ENCODE measurements at regions not wholly inside any gene's neighbourhood (a gene's known extent, or its start where the extent isn't known, plus 50 kb on each side); places are given as distances from the start of the nearest gene placed in this dataset.

GRCh38 chr9:82604947-82605656 lies 457.8 kb downstream of the RASEF start:
- no peaks in the 10 kb centered on the region for H4K20me1 ChIP-seq (ENCODE audit: low read length)
- H3K9ac ChIP-seq (ENCODE audit: low read length): no peak overlapping the region
- ATAC-seq: no peak
- H3K4me1 ChIP-seq (ENCODE audit: insufficient read depth, low read length): peaks cover 3% of the 10 kb centered on the region; the same call in 1 of the 2 replicates
- intact Hi-C loops (cut with micrococcal nuclease): loop anchor here (10.0 kb wide), 1 partner anchor 920 kb away; the partner anchor contains the start of gene TLE1
- H3F3A ChIP-seq (ENCODE audit: low read length, unreplicated experiment): no peaks in the 10 kb centered on the region
- BruUV-seq (replicated peaks): no TSS peak
- CTCF ChIA-PET: no interaction called here
- H3K79me2 ChIP-seq (ENCODE audit: low read length): no peaks in the 10 kb centered on the region
- no peak for DNase-seq
- H3K27me3 ChIP-seq (ENCODE audit: low read length): no peaks in the 10 kb centered on the region
- H2AFZ ChIP-seq (ENCODE audit: low read length): no peak overlapping the region
- POLR2A ChIA-PET (ENCODE audit: unreplicated experiment): no interaction called here
- no peak overlapping the region for H3K27ac ChIP-seq (ENCODE audit: low read length)
- H3K9me2 ChIP-seq (replicated peaks; ENCODE audit: low read length): no peaks in the 10 kb centered on the region
- H3K4me2 ChIP-seq (ENCODE audit: low read length): no peak overlapping the region
- TF ChIP-seq EZH2phosphoT487 (IDR thresholded peaks at IDR 0.05; ENCODE audit: borderline replicate concordance, low read length) (no peak), EZH2 (IDR thresholded peaks at IDR 0.05; ENCODE audit: low read length, unreplicated experiment) (no peak), CTCF (conservative IDR thresholded peaks at IDR 0.05; ENCODE audit: low read depth, low read length) (no peak)
- no peaks in the 10 kb centered on the region for H3K36me3 ChIP-seq (ENCODE audit: low read depth, low read length)
- no peak overlapping the region for H3K4me3 ChIP-seq (ENCODE audit: low read length)
- no peaks in the 10 kb centered on the region for H3K9me3 ChIP-seq (ENCODE audit: low read length)

GRCh38 chr9:82605657-82606031 lies 457.3 kb downstream of the RASEF start:
- no TSS peak for BruUV-seq (replicated peaks)
- Histone ChIP-seq H3K4me3 (ENCODE audit: low read length) (no peak overlapping the region), H3K4me1 (ENCODE audit: insufficient read depth, low read length) (peaks cover 3% of the 10 kb centered on the region; the same call in 1 of the 2 replicates), H3K27me3 (ENCODE audit: low read length) (no peaks in the 10 kb centered on the region), H4K20me1 (ENCODE audit: low read length) (no peaks in the 10 kb centered on the region), H3K9me3 (ENCODE audit: low read length) (no peaks in the 10 kb centered on the region), H3K79me2 (ENCODE audit: low read length) (no peaks in the 10 kb centered on the region), H3K9ac (ENCODE audit: low read length) (no peak overlapping the region), H3K4me2 (ENCODE audit: low read length) (no peak overlapping the region), H3F3A (ENCODE audit: low read length, unreplicated experiment) (no peaks in the 10 kb centered on the region), H3K27ac (ENCODE audit: low read length) (no peak overlapping the region), H3K36me3 (ENCODE audit: low read depth, low read length) (no peaks in the 10 kb centered on the region), H2AFZ (ENCODE audit: low read length) (no peak overlapping the region), H3K9me2 (replicated peaks; ENCODE audit: low read length) (no peaks in the 10 kb centered on the region)
- ATAC-seq (no peak), DNase-seq (no peak)
- TF ChIP-seq EZH2phosphoT487 (IDR thresholded peaks at IDR 0.05; ENCODE audit: borderline replicate concordance, low read length): no peak
- no peak for TF ChIP-seq EZH2 (IDR thresholded peaks at IDR 0.05; ENCODE audit: low read length, unreplicated experiment)
- no peak for TF ChIP-seq CTCF (conservative IDR thresholded peaks at IDR 0.05; ENCODE audit: low read depth, low read length)
- CTCF ChIA-PET: interaction anchor here (0.6 kb wide), 1 partner anchor 939 kb away, joined by 3 read pairs; no protein-coding TSS in a partner anchor
- intact Hi-C loops (cut with micrococcal nuclease): loop anchor here (1.0 to 10.0 kb wide), 2 partner anchors 356 to 921 kb away; partner anchors contain the start of gene TLE1
- POLR2A ChIA-PET (ENCODE audit: unreplicated experiment): no interaction called here

- ATAC-seq: no peak
- H3K4me1 ChIP-seq (ENCODE audit: insufficient read depth, low read length): peaks cover 3% of the 10 kb centered on the region; the same call in 1 of the 2 replicates
- H4K20me1 ChIP-seq (ENCODE audit: low read length): no peaks in the 10 kb centered on the region
- H3K36me3 ChIP-seq (ENCODE audit: low read depth, low read length): no peaks in the 10 kb centered on the region
- BruUV-seq (replicated peaks): no TSS peak
- no peak for TF ChIP-seq EZH2 (IDR thresholded peaks at IDR 0.05; ENCODE audit: low read length, unreplicated experiment)
- TF ChIP-seq EZH2phosphoT487 (IDR thresholded peaks at IDR 0.05; ENCODE audit: borderline replicate concordance, low read length): no peak
- no peak for TF ChIP-seq CTCF (conservative IDR thresholded peaks at IDR 0.05; ENCODE audit: low read depth, low read length)
- DNase-seq: peak; percentile 39
- H3K27ac ChIP-seq (ENCODE audit: low read length): no peak overlapping the region
- H3K79me2 ChIP-seq (ENCODE audit: low read length): no peaks in the 10 kb centered on the region
- CTCF ChIA-PET: interaction anchor here (0.6 kb wide), 1 partner anchor 940 kb away, joined by 3 read pairs; no protein-coding TSS in a partner anchor
- H3K27me3 ChIP-seq (ENCODE audit: low read length): no peaks in the 10 kb centered on the region
- H2AFZ ChIP-seq (ENCODE audit: low read length): no peak overlapping the region; the same call in 1 of the 2 replicates
- H3K9ac ChIP-seq (ENCODE audit: low read length): no peak overlapping the region
- H3K4me2 ChIP-seq (ENCODE audit: low read length): peak overlapping the region; percentile 74
- intact Hi-C loops (cut with micrococcal nuclease): loop anchor here (1.0 to 10.0 kb wide), 2 partner anchors 355 to 921 kb away; partner anchors contain the start of gene TLE1
- H3F3A ChIP-seq (ENCODE audit: low read length, unreplicated experiment): no peaks in the 10 kb centered on the region
- peak overlapping the region; percentile 43; the same call in 1 of the 2 replicates for H3K4me3 ChIP-seq (ENCODE audit: low read length)
- no peaks in the 10 kb centered on the region for H3K9me3 ChIP-seq (ENCODE audit: low read length)
- H3K9me2 ChIP-seq (replicated peaks; ENCODE audit: low read length): no peaks in the 10 kb centered on the region
- POLR2A ChIA-PET (ENCODE audit: unreplicated experiment): interaction anchor here (0.7 kb wide), 1 partner anchor 916 kb away, joined by 4 read pairs; no protein-coding TSS in a partner anchor
These were observed 456.9 kb downstream of the RASEF start for GRCh38 chr9:82606071-82606470.

Data from PC-3 (cell line).